GM06990 (cell line): ENCODE measurements at regions not wholly inside any gene's neighbourhood (a gene's known extent, or its start where the extent isn't known, plus 50 kb on each side); places are given as distances from the start of the nearest gene placed in this dataset.

Source experiments
- DNase-seq: peaks from one replicate; pipeline ENCODE4 v3.0.0-alpha.2; 2011; ENCODE audit not compliant: insufficient read length; ENCODE audit errors: extremely low read depth
- H3K27me3 ChIP-seq: replicated peaks from 2 replicates; pipeline ENCODE4 v1.6.0; 2011; ENCODE audit warnings: low read length; ENCODE audit not compliant: control insufficient read depth, insufficient read depth
- H3K36me3 ChIP-seq: 2 replicates; pipeline ENCODE4 v1.5.1; 2011; ENCODE audit warnings: low read length; ENCODE audit not compliant: control insufficient read depth, insufficient read depth
- H3K4me3 ChIP-seq: replicated peaks from 2 replicates; pipeline ENCODE4 v1.5.1; 2011; ENCODE audit warnings: low read depth, mild to moderate bottlenecking, control low read depth, low read length
- CTCF ChIP-seq: IDR thresholded peaks from 2 replicates; pipeline ENCODE4 v1.5.1; 2011; ENCODE audit warnings: low read length, control low read depth, mild to moderate bottlenecking, inconsistent platforms; ENCODE audit not compliant: insufficient read depth, poor library complexity, severe bottlenecking

GRCh38 chr3:88412346-88412745 lies 262.6 kb downstream of the C3orf38 start:
- Histone ChIP-seq H3K36me3 (no peaks in the 10 kb centered on the region), H3K27me3 (no peaks in the 10 kb centered on the region), H3K4me3 (no peak overlapping the region)
- DNase-seq: no peak
- TF ChIP-seq CTCF: no peak

GRCh38 chr3:88416436-88416835 lies 266.7 kb downstream of the C3orf38 start:
- Histone ChIP-seq H3K4me3 (no peak overlapping the region), H3K36me3 (no peaks in the 10 kb centered on the region), H3K27me3 (no peaks in the 10 kb centered on the region)
- no peak for TF ChIP-seq CTCF
- no peak for DNase-seq

GRCh38 chr3:88418219-88418618 lies 268.5 kb downstream of the C3orf38 start:
- no peak for TF ChIP-seq CTCF
- no peak overlapping the region for H3K4me3 ChIP-seq
- H3K36me3 ChIP-seq: no peaks in the 10 kb centered on the region
- no peaks in the 10 kb centered on the region for H3K27me3 ChIP-seq
- DNase-seq: no peak

GRCh38 chr3:88433568-88433967 lies 283.8 kb downstream of the C3orf38 start:
- no peak for TF ChIP-seq CTCF
- peak; percentile 37 for DNase-seq
- no peak overlapping the region for H3K4me3 ChIP-seq
- no peaks in the 10 kb centered on the region for H3K36me3 ChIP-seq
- no peaks in the 10 kb centered on the region for H3K27me3 ChIP-seq

GRCh38 chr3:88434001-88434400 lies 284.2 kb downstream of the C3orf38 start:
- no peaks in the 10 kb centered on the region for H3K27me3 ChIP-seq
- no peaks in the 10 kb centered on the region for H3K36me3 ChIP-seq
- peak; percentile 3 for DNase-seq
- no peak overlapping the region for H3K4me3 ChIP-seq
- no peak for TF ChIP-seq CTCF

GRCh38 chr3:88440701-88441100 lies 290.9 kb downstream of the C3orf38 start:
- TF ChIP-seq CTCF: no peak
- Histone ChIP-seq H3K36me3 (no peaks in the 10 kb centered on the region), H3K4me3 (no peak overlapping the region), H3K27me3 (no peaks in the 10 kb centered on the region)
- DNase-seq: peak; percentile 53
